ENCODE measurements at regions not wholly inside any gene's neighbourhood (a gene's known extent, or its start where the extent isn't known, plus 50 kb on each side); places are given as distances from the start of the nearest gene placed in this dataset.

GRCh38 chr14:48140804-48141203, 465.4 kb upstream of the MDGA2 start:
- TF ChIP-seq CTCF (conservative IDR thresholded peaks at IDR 0.05), result no peak
- no peak for TF ChIP-seq ZFX (IDR thresholded peaks at IDR 0.05)

All from C4-2B (cell line).